ENCODE measurements at regions not wholly inside any gene's neighbourhood (a gene's known extent, or its start where the extent isn't known, plus 50 kb on each side); places are given as distances from the start of the nearest gene placed in this dataset.

GRCh38 chr15:96521386-96521785 is 190.9 kb downstream of the NR2F2 start:
- H3K27me3 ChIP-seq (ENCODE audit: control insufficient read depth, extremely low read depth, insufficient read depth, low read length), result no peaks in the 10 kb centered on the region
- H3K4me2 ChIP-seq (ENCODE audit: control insufficient read depth, extremely low read depth, insufficient read depth, low read depth, low read length), result no peak overlapping the region
- DNase-seq (ENCODE audit: low read depth, low spot score) (no peak), FAIRE-seq (no peak)
- H3K79me2 ChIP-seq (ENCODE audit: control insufficient read depth, insufficient read depth, low read length), result no peaks in the 10 kb centered on the region
- no peak overlapping the region for H3K9ac ChIP-seq (ENCODE audit: control insufficient read depth, extremely low read depth, insufficient read depth, low read length)
- no peak overlapping the region for H2AFZ ChIP-seq (ENCODE audit: control insufficient read depth, low read length)
- no peaks in the 10 kb centered on the region for H3K9me1 ChIP-seq (ENCODE audit: control insufficient read depth, extremely low read depth, insufficient read depth, low read length)
- no peaks in the 10 kb centered on the region for H4K20me1 ChIP-seq (ENCODE audit: control insufficient read depth, extremely low read depth, insufficient read depth, low read length)
- no peak overlapping the region for H3K27ac ChIP-seq (ENCODE audit: control insufficient read depth, insufficient read depth, low read length)
- H3K9me3 ChIP-seq (ENCODE audit: control insufficient read depth, low read depth, low read length), result no peaks in the 10 kb centered on the region
- H3K4me3 ChIP-seq (ENCODE audit: control insufficient read depth in 2 of 3, extremely low read depth in 1 of 3, insufficient read depth in 2 of 3, low read depth in 1 of 3, low read length in 3 of 3), result no peak overlapping the region
- no peaks in the 10 kb centered on the region for H3K36me3 ChIP-seq (ENCODE audit: control insufficient read depth in 2 of 2, extremely low read depth in 1 of 2, insufficient read depth in 2 of 2, low read length in 2 of 2)
- dilution Hi-C loops (cut with MboI; ENCODE audit: extremely low pct_ligation_motif_present, low sequenced_read_pairs), result no loop called here
- TF ChIP-seq EZH2 (IDR thresholded peaks at IDR 0.05; ENCODE audit: low read length), result no peak
- TF ChIP-seq, protein P1, sequence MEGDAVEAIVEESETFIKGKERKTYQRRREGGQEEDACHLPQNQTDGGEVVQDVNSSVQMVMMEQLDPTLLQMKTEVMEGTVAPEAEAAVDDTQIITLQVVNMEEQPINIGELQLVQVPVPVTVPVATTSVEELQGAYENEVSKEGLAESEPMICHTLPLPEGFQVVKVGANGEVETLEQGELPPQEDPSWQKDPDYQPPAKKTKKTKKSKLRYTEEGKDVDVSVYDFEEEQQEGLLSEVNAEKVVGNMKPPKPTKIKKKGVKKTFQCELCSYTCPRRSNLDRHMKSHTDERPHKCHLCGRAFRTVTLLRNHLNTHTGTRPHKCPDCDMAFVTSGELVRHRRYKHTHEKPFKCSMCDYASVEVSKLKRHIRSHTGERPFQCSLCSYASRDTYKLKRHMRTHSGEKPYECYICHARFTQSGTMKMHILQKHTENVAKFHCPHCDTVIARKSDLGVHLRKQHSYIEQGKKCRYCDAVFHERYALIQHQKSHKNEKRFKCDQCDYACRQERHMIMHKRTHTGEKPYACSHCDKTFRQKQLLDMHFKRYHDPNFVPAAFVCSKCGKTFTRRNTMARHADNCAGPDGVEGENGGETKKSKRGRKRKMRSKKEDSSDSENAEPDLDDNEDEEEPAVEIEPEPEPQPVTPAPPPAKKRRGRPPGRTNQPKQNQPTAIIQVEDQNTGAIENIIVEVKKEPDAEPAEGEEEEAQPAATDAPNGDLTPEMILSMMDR (optimal IDR thresholded peaks at IDR 0.05 in 1 of 3, IDR thresholded peaks at IDR 0.05 in 1 of 3, conservative IDR thresholded peaks at IDR 0.05 in 1 of 3; ENCODE audit: extremely low read depth in 1 of 3, insufficient read depth in 2 of 3, low read length in 3 of 3), result no peak
- no peaks in the 10 kb centered on the region for H3K4me1 ChIP-seq (ENCODE audit: control insufficient read depth, extremely low read depth, insufficient read depth, low read length)

- Histone ChIP-seq H3K4me2 (ENCODE audit: control insufficient read depth, extremely low read depth, insufficient read depth, low read depth, low read length) (no peak overlapping the region), H3K36me3 (ENCODE audit: control insufficient read depth in 2 of 2, extremely low read depth in 1 of 2, insufficient read depth in 2 of 2, low read length in 2 of 2) (no peaks in the 10 kb centered on the region), H3K9me1 (ENCODE audit: control insufficient read depth, extremely low read depth, insufficient read depth, low read length) (no peaks in the 10 kb centered on the region), H3K79me2 (ENCODE audit: control insufficient read depth, insufficient read depth, low read length) (no peaks in the 10 kb centered on the region), H3K9ac (ENCODE audit: control insufficient read depth, extremely low read depth, insufficient read depth, low read length) (no peak overlapping the region), H3K4me1 (ENCODE audit: control insufficient read depth, extremely low read depth, insufficient read depth, low read length) (no peaks in the 10 kb centered on the region), H3K27ac (ENCODE audit: control insufficient read depth, insufficient read depth, low read length) (no peak overlapping the region), H4K20me1 (ENCODE audit: control insufficient read depth, extremely low read depth, insufficient read depth, low read length) (no peaks in the 10 kb centered on the region), H3K27me3 (ENCODE audit: control insufficient read depth, extremely low read depth, insufficient read depth, low read length) (no peaks in the 10 kb centered on the region), H3K9me3 (ENCODE audit: control insufficient read depth, low read depth, low read length) (no peaks in the 10 kb centered on the region), H3K4me3 (ENCODE audit: control insufficient read depth in 2 of 3, extremely low read depth in 1 of 3, insufficient read depth in 2 of 3, low read depth in 1 of 3, low read length in 3 of 3) (no peak overlapping the region), H2AFZ (ENCODE audit: control insufficient read depth, low read length) (no peak overlapping the region)
- DNase-seq (ENCODE audit: low read depth, low spot score) (no peak), FAIRE-seq (no peak)
- dilution Hi-C loops (cut with MboI; ENCODE audit: extremely low pct_ligation_motif_present, low sequenced_read_pairs), result no loop called here
- TF ChIP-seq, protein P1 (optimal IDR thresholded peaks at IDR 0.05 in 1 of 3, IDR thresholded peaks at IDR 0.05 in 1 of 3, conservative IDR thresholded peaks at IDR 0.05 in 1 of 3; ENCODE audit: extremely low read depth in 1 of 3, insufficient read depth in 2 of 3, low read length in 3 of 3), result no peak
- TF ChIP-seq EZH2 (IDR thresholded peaks at IDR 0.05; ENCODE audit: low read length), result no peak
These were observed 194.3 kb downstream of the NR2F2 start for GRCh38 chr15:96524676-96525417.
